ENCODE measurements at regions not wholly inside any gene's neighbourhood (a gene's known extent, or its start where the extent isn't known, plus 50 kb on each side); places are given as distances from the start of the nearest gene placed in this dataset.

DNA sequence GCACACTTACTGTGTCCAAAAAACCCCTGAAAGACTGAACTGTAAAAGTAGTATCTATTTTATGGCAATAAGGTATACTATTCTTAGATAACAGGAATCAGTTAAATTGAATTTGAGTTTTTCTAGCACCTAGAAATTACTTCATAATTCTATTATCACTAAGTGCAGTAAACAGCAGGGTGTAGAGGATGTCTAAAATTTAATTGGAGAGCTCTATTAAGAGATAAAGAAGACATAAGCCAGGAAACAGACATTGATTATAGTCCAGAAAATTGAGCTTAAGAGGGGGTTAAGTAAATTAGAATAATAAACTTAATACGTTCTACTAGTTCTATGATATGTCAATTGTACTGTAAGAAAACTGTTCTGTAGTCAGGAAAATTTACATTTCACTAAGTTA, 403.5 kb upstream of the CBLB start:
- TF ChIP-seq EP300 (IDR thresholded peaks at IDR 0.05) (no peak), POLR2A (IDR thresholded peaks at IDR 0.05) (no peak)
- TF ChIP-seq, protein P1, sequence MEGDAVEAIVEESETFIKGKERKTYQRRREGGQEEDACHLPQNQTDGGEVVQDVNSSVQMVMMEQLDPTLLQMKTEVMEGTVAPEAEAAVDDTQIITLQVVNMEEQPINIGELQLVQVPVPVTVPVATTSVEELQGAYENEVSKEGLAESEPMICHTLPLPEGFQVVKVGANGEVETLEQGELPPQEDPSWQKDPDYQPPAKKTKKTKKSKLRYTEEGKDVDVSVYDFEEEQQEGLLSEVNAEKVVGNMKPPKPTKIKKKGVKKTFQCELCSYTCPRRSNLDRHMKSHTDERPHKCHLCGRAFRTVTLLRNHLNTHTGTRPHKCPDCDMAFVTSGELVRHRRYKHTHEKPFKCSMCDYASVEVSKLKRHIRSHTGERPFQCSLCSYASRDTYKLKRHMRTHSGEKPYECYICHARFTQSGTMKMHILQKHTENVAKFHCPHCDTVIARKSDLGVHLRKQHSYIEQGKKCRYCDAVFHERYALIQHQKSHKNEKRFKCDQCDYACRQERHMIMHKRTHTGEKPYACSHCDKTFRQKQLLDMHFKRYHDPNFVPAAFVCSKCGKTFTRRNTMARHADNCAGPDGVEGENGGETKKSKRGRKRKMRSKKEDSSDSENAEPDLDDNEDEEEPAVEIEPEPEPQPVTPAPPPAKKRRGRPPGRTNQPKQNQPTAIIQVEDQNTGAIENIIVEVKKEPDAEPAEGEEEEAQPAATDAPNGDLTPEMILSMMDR (IDR thresholded peaks at IDR 0.05) = no peak
- no peak overlapping the region for H3K27ac ChIP-seq
- no peak overlapping the region for H3K4me3 ChIP-seq
- no peaks in the 10 kb centered on the region for H3K4me1 ChIP-seq
- H3K27me3 ChIP-seq = no peaks in the 10 kb centered on the region
- H3K36me3 ChIP-seq = no peaks in the 10 kb centered on the region
- H3K9me3 ChIP-seq = no peaks in the 10 kb centered on the region
- no peak for DNase-seq (ENCODE audit: low spot score in 2 of 2)
- WGBS, 2 donors = 77 to 88% methylated on average over 1 of the region's 1 CpG

DNA sequence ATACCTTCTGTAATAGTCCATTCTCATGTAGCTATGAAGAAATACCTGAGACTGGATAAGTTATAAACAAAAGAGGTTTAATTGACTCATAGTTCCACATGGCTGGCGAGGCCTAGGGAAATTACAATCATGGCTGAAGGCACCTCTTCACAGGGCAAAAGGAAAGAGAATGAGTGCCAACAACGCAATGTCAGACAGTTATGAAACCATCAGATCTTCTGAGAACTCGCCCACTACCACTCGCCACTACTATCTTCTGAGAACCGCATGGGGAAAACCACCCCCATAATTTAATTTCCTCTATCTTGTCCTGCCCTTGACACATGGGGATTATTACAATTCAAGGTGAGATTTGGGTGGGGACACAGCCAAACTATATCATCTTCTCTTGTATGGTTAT, 406.8 kb upstream of the CBLB start:
- Histone ChIP-seq H3K27me3 (no peaks in the 10 kb centered on the region), H3K36me3 (no peaks in the 10 kb centered on the region), H3K4me1 (no peaks in the 10 kb centered on the region), H3K27ac (no peak overlapping the region), H3K9me3 (no peaks in the 10 kb centered on the region), H3K4me3 (no peak overlapping the region)
- no peak for TF ChIP-seq EP300 (IDR thresholded peaks at IDR 0.05)
- no peak for TF ChIP-seq POLR2A (IDR thresholded peaks at IDR 0.05)
- TF ChIP-seq, protein P1 (IDR thresholded peaks at IDR 0.05) = no peak
- no peak for DNase-seq (ENCODE audit: low spot score in 2 of 2)
- 57 to 59% methylated on average over 5 of the region's 5 CpGs for WGBS, 2 donors

DNA sequence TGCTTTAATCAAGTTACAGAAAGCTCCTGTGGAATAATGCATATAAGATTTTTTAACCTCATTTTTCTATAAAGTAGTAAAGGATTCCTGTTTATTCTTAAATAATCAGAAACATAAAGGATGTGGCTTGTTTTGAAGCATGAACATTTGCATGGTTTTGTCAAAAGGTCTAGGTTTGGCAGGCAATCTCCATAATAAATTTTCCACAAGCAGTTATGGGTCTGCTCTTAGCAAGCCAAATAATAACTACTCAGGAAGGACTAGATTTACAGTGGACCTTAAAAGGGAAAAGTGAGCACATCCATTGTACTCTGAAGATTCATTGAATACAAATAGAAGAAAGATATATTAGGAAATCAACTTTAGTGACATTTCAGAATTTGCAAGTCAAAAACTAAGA, 407.3 kb upstream of the CBLB start:
- Histone ChIP-seq H3K9me3 (no peaks in the 10 kb centered on the region), H3K27me3 (no peaks in the 10 kb centered on the region), H3K27ac (no peak overlapping the region), H3K36me3 (no peaks in the 10 kb centered on the region), H3K4me3 (no peak overlapping the region), H3K4me1 (no peaks in the 10 kb centered on the region)
- TF ChIP-seq EP300 (IDR thresholded peaks at IDR 0.05) = no peak
- no peak for TF ChIP-seq POLR2A (IDR thresholded peaks at IDR 0.05)
- TF ChIP-seq, protein P1 (IDR thresholded peaks at IDR 0.05) = no peak
- DNase-seq (ENCODE audit: low spot score in 2 of 2) = no peak

DNA sequence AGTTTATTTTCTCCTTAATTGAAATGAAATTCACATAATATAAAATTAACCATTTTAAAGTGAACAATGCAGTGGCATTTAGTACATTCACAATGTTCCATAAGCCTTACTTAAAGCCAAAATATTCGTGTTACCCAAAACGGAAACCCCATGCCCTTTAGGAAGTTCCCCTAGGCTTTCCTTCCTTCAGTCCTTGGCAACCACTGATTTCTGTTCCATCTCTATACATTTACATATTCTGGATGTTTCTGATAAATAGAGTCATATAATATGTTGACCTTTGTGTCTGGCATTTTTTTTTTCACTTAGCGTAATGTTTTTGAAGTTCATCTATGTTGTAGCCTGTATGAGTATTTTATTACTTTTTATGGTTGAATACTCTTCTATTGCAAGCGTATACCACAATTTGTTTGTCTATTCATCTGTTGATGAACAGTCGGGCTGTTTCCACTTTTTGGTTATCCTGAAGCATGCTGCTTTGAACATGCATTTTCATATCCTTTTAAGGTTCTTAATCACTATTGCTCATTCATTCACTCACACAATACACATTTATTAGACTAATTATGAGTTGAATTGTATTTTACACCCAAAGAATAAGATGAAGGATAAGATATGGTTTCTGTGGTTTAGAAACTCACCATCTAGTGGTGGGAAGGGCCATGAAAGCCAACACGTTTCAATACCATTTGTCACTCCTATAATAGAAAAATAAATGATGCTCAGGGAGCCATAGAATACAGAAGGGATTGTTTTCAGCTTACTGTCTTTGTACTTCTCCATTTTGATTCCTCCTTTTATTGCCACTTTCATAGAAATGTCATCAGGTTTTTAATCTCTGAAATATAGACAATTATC, 408.2 kb upstream of the CBLB start:
- Histone ChIP-seq H3K36me3 (no peaks in the 10 kb centered on the region), H3K4me1 (no peaks in the 10 kb centered on the region), H3K9me3 (no peaks in the 10 kb centered on the region), H3K4me3 (no peak overlapping the region), H3K27me3 (no peaks in the 10 kb centered on the region), H3K27ac (no peak overlapping the region)
- TF ChIP-seq EP300 (IDR thresholded peaks at IDR 0.05) (no peak), POLR2A (IDR thresholded peaks at IDR 0.05) (no peak)
- TF ChIP-seq, protein P1 (IDR thresholded peaks at IDR 0.05) = no peak
- DNase-seq (ENCODE audit: low spot score in 2 of 2) = no peak
- 79 to 83% methylated on average over 6 of the region's 6 CpGs for WGBS, 2 donors

DNA sequence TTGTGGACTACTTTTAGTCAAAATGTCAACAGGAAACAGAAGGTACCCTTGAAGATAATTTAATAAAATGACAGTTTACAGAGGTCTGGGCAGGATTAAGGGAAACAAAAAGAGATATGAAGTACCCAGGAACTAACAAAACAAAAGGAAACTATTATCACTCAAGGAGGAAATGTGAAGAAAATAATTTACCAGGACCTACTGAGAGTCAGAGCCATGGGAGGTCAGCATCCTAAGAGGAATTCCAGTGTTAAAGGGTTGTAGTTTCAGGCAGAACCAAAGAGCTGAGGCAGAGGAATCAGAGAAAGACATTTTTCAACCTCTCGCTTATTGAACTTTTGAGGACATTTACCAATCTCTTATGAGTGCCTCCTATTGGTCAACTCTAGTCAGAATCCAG, 408.9 kb upstream of the CBLB start:
- WGBS, 2 donors = 92 to 96% methylated on average over 1 of the region's 1 CpG

More for the DNA sequence above, 408.9 kb upstream of the CBLB start:
- Histone ChIP-seq H3K9me3 (no peaks in the 10 kb centered on the region), H3K4me3 (no peak overlapping the region), H3K27me3 (no peaks in the 10 kb centered on the region), H3K36me3 (no peaks in the 10 kb centered on the region), H3K27ac (no peak overlapping the region), H3K4me1 (no peaks in the 10 kb centered on the region)
- no peak for DNase-seq (ENCODE audit: low spot score in 2 of 2)
- TF ChIP-seq POLR2A (IDR thresholded peaks at IDR 0.05) (no peak), EP300 (IDR thresholded peaks at IDR 0.05) (no peak)
- TF ChIP-seq, protein P1 (IDR thresholded peaks at IDR 0.05) = no peak
